ENCODE measurements at regions not wholly inside any gene's neighbourhood (a gene's known extent, or its start where the extent isn't known, plus 50 kb on each side); places are given as distances from the start of the nearest gene placed in this dataset.

DNA sequence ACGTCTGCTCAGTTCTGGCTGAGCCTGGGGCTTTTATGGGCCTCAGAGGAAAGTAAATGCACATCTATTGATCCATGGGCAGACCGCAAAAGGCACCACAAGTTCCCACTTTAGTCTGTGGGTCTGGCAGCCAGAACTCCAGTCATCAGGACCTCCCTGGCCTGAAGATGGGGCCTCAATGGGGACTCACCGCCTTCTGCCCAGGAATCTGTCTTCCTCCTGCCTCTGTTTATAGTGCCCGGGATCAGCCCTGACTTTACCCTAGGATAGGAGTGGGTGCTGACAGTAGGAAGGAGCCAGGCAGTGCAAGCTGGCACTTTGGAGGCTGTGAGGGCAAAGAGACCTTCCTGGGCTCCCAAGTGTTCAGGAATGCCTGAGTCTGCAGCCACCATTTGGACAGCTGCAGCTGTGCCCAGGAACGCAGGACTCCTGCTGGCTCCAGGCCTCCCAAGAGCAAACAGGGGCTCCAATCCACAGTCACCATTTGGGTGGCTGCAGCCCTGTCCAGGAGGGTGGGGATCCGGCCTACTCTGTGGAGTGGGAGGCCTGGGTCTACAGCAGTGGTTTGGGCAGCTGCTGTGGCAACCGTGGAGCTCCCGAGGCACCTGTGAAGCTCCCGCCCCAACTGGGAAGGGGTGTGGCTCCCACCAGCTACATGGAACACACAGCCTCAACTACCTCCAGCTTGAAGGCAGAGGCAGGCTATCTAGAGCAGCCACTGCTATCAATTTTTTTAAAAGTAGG, 1440.9 kb upstream of the ADGRL3 start (continued):
- TF ChIP-seq, protein P1, sequence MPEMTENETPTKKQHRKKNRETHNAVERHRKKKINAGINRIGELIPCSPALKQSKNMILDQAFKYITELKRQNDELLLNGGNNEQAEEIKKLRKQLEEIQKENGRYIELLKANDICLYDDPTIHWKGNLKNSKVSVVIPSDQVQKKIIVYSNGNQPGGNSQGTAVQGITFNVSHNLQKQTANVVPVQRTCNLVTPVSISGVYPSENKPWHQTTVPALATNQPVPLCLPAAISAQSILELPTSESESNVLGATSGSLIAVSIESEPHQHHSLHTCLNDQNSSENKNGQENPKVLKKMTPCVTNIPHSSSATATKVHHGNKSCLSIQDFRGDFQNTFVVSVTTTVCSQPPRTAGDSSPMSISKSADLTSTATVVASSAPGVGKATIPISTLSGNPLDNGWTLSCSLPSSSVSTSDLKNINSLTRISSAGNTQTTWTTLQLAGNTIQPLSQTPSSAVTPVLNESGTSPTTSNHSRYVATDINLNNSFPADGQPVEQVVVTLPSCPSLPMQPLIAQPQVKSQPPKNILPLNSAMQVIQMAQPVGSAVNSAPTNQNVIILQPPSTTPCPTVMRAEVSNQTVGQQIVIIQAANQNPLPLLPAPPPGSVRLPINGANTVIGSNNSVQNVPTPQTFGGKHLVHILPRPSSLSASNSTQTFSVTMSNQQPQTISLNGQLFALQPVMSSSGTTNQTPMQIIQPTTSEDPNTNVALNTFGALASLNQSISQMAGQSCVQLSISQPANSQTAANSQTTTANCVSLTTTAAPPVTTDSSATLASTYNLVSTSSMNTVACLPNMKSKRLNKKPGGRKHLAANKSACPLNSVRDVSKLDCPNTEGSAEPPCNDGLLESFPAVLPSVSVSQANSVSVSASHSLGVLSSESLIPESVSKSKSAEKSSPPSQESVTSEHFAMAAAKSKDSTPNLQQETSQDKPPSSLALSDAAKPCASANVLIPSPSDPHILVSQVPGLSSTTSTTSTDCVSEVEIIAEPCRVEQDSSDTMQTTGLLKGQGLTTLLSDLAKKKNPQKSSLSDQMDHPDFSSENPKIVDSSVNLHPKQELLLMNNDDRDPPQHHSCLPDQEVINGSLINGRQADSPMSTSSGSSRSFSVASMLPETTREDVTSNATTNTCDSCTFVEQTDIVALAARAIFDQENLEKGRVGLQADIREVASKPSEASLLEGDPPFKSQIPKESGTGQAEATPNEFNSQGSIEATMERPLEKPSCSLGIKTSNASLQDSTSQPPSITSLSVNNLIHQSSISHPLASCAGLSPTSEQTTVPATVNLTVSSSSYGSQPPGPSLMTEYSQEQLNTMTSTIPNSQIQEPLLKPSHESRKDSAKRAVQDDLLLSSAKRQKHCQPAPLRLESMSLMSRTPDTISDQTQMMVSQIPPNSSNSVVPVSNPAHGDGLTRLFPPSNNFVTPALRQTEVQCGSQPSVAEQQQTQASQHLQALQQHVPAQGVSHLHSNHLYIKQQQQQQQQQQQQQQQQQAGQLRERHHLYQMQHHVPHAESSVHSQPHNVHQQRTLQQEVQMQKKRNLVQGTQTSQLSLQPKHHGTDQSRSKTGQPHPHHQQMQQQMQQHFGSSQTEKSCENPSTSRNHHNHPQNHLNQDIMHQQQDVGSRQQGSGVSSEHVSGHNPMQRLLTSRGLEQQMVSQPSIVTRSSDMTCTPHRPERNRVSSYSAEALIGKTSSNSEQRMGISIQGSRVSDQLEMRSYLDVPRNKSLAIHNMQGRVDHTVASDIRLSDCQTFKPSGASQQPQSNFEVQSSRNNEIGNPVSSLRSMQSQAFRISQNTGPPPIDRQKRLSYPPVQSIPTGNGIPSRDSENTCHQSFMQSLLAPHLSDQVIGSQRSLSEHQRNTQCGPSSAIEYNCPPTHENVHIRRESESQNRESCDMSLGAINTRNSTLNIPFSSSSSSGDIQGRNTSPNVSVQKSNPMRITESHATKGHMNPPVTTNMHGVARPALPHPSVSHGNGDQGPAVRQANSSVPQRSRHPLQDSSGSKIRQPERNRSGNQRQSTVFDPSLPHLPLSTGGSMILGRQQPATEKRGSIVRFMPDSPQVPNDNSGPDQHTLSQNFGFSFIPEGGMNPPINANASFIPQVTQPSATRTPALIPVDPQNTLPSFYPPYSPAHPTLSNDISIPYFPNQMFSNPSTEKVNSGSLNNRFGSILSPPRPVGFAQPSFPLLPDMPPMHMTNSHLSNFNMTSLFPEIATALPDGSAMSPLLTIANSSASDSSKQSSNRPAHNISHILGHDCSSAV (CRISPR knock-in tag; IDR thresholded peaks at IDR 0.05; ENCODE audit: borderline replicate concordance), result no peak

DNA sequence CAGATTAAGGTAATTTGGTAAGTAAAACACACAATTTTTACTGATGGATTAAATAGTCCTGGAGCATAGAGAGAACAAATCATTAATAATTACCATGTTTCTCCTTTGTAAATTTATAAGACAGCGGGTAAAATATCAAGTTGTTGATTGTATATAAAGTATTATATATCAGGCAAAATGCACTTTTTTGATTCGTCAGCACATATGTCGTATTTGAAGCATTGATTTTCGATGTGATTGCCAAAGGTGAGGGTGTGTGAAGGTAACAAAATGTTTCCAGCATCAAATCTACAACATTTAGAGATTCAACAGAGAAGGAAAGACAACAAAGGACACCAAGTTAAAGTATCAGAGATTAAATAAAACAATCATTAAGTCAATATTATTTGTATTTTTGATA, 1437.8 kb upstream of the ADGRL3 start:
- 3% methylated on average over 4 of the region's 4 CpGs for WGBS (ENCODE audit: low lambda C conversion rate)
- no peak overlapping the region for H3K27ac ChIP-seq (ENCODE audit: extremely low read length, insufficient read depth, low read length)
- no peak for DNase-seq (ENCODE audit: low spot score)
- in situ Hi-C loops (cut with HindIII; ENCODE audit: extremely low pct_ligation_motif_present, low pct_unique_long_range_greater_than_20kb), result no loop called here
- no peaks in the 10 kb centered on the region for H3K36me3 ChIP-seq (replicated peaks in 1 of 2; ENCODE audit: control insufficient read depth in 1 of 2, insufficient read depth in 2 of 2, low read length in 2 of 2)
- no peak overlapping the region for H3K9ac ChIP-seq (ENCODE audit: insufficient read depth, low read depth, low read length)
- H4K20me1 ChIP-seq (ENCODE audit: insufficient read depth, low read length), result no peaks in the 10 kb centered on the region
- POLR2A ChIA-PET, result no interaction called here
- FAIRE-seq, result no peak
- ATAC-seq, result no peak
- TF ChIP-seq MAFK (conservative IDR thresholded peaks at IDR 0.05 in 1 of 2, IDR thresholded peaks at IDR 0.05 in 1 of 2; ENCODE audit: low read length in 2 of 2) (peak; percentile 73 to 85; a peak in 3 of 4 replicates), SRY (CRISPR knock-in tag; IDR thresholded peaks at IDR 0.05) (no peak), MAFF (IDR thresholded peaks at IDR 0.05; ENCODE audit: low read depth, low read length) (peak; percentile 84)
- intact Hi-C loops (cut with micrococcal nuclease; ENCODE audit: unreplicated experiment), result no loop called here
- H3K4me1 ChIP-seq (ENCODE audit: insufficient read depth, low read length), result no peaks in the 10 kb centered on the region
- H3K79me2 ChIP-seq (ENCODE audit: insufficient read depth, low read length), result no peaks in the 10 kb centered on the region
- CTCF ChIA-PET (ENCODE audit: low intra/inter-chr PET ratio, low total read pairs), result no interaction called here
- no peaks in the 10 kb centered on the region for H3K27me3 ChIP-seq (ENCODE audit: control insufficient read depth in 1 of 2, insufficient read depth in 2 of 2, low read length in 2 of 2)
- no TSS peak for BruUV-seq (replicated peaks)
- no peak overlapping the region for H2AFZ ChIP-seq (ENCODE audit: low read length)
- H3K9me3 ChIP-seq (ENCODE audit: low read length), result no peaks in the 10 kb centered on the region
- H3K4me3 ChIP-seq (replicated peaks in 1 of 3; ENCODE audit: insufficient read depth in 1 of 3, low read depth in 2 of 3, low read length in 3 of 3), result no peak overlapping the region
- H3K4me2 ChIP-seq (ENCODE audit: low read depth, low read length), result no peak overlapping the region
